ENCODE measurements at regions not wholly inside any gene's neighbourhood (a gene's known extent, or its start where the extent isn't known, plus 50 kb on each side); places are given as distances from the start of the nearest gene placed in this dataset.

- Histone ChIP-seq H3K4me3 (no peak overlapping the region), H3K27ac (no peak overlapping the region), H3K27me3 (no peaks in the 10 kb centered on the region), H3K36me3 (no peaks in the 10 kb centered on the region), H3K4me1 (peaks cover 0 to 10% (median 0%) of the 10 kb centered on the region in 3 donors), H3K9me3 (peaks cover 0 to 8% (median 0%) of the 10 kb centered on the region in 3 donors)
- WGBS, 2 donors: 74 to 90% methylated on average over 2 to 4 of the region's 4 CpGs
- intact Hi-C loops (cut with DNase I): no loop called here
- no peak for DNase-seq
- TF ChIP-seq POLR2A (IDR thresholded peaks at IDR 0.05) (no peak), CTCF (IDR thresholded peaks at IDR 0.05) (no peak)
These were observed 260.6 kb upstream of the STXBP5 start for GRCh38 chr6:146943664-146944063.

- no peak for DNase-seq
- intact Hi-C loops (cut with DNase I): no loop called here
- H3K36me3 ChIP-seq: no peaks in the 10 kb centered on the region
These were observed 260.1 kb upstream of the STXBP5 start for GRCh38 chr6:146944077-146944476.

GRCh38 chr6:146944809-146945208, 259.4 kb upstream of the STXBP5 start:
- no peaks in the 10 kb centered on the region for H3K36me3 ChIP-seq
- TF ChIP-seq POLR2A (IDR thresholded peaks at IDR 0.05) (no peak), CTCF (IDR thresholded peaks at IDR 0.05) (no peak)
- intact Hi-C loops (cut with DNase I): no loop called here
- peaks cover 0 to 10% (median 0%) of the 10 kb centered on the region in 3 donors for H3K4me1 ChIP-seq
- H3K27ac ChIP-seq: no peak overlapping the region
- H3K9me3 ChIP-seq: peaks cover 0 to 8% (median 0%) of the 10 kb centered on the region in 3 donors
- no peaks in the 10 kb centered on the region for H3K27me3 ChIP-seq
- WGBS, 2 donors: 67 to 71% methylated on average over 2 of the region's 2 CpGs
- DNase-seq: no peak
- no peak overlapping the region for H3K4me3 ChIP-seq

More at GRCh38 chr6:146944077-146944476, 260.1 kb upstream of the STXBP5 start:
- TF ChIP-seq POLR2A (IDR thresholded peaks at IDR 0.05): no peak
- TF ChIP-seq CTCF (IDR thresholded peaks at IDR 0.05): no peak
- Histone ChIP-seq H3K4me3 (no peak overlapping the region), H3K4me1 (peaks cover 0 to 10% (median 0%) of the 10 kb centered on the region in 3 donors), H3K9me3 (peaks cover 0 to 8% (median 0%) of the 10 kb centered on the region in 3 donors), H3K27ac (no peak overlapping the region), H3K27me3 (no peaks in the 10 kb centered on the region)

GRCh38 chr6:146946559-146946958, 257.7 kb upstream of the STXBP5 start:
- no peak overlapping the region for H3K4me3 ChIP-seq
- H3K27ac ChIP-seq: no peak overlapping the region
- 65 to 71% methylated on average over 1 of the region's 1 CpG for WGBS, 2 donors
- intact Hi-C loops (cut with DNase I): no loop called here
- TF ChIP-seq POLR2A (IDR thresholded peaks at IDR 0.05): no peak
- TF ChIP-seq CTCF (IDR thresholded peaks at IDR 0.05): no peak
- DNase-seq: no peak
- no peaks in the 10 kb centered on the region for H3K27me3 ChIP-seq
- H3K9me3 ChIP-seq: peaks cover 0 to 8% (median 0%) of the 10 kb centered on the region in 3 donors
- no peaks in the 10 kb centered on the region for H3K36me3 ChIP-seq
- H3K4me1 ChIP-seq: peaks cover 0 to 15% (median 0%) of the 10 kb centered on the region in 3 donors

- Histone ChIP-seq H3K4me1 (peaks cover 0 to 11% (median 0%) of the 10 kb centered on the region in 3 donors), H3K27ac (no peak overlapping the region), H3K36me3 (no peaks in the 10 kb centered on the region), H3K27me3 (no peaks in the 10 kb centered on the region), H3K4me3 (no peak overlapping the region), H3K9me3 (no peaks in the 10 kb centered on the region)
- TF ChIP-seq POLR2A (IDR thresholded peaks at IDR 0.05): no peak
- WGBS, 2 donors: 91 to 93% methylated on average over 3 of the region's 3 CpGs
- DNase-seq: no peak
- intact Hi-C loops (cut with DNase I): no loop called here
These were observed 255.4 kb upstream of the STXBP5 start for GRCh38 chr6:146948790-146949342.

GRCh38 chr6:146949425-146949824, 254.8 kb upstream of the STXBP5 start:
- DNase-seq: no peak
- no peaks in the 10 kb centered on the region for H3K9me3 ChIP-seq
- peaks cover 0 to 11% (median 0%) of the 10 kb centered on the region in 3 donors for H3K4me1 ChIP-seq
- intact Hi-C loops (cut with DNase I): no loop called here
- H3K36me3 ChIP-seq: no peaks in the 10 kb centered on the region
- 63 to 67% methylated on average over 1 of the region's 1 CpG for WGBS, 2 donors
- no peaks in the 10 kb centered on the region for H3K27me3 ChIP-seq
- H3K27ac ChIP-seq: no peak overlapping the region
- TF ChIP-seq CTCF (IDR thresholded peaks at IDR 0.05) (no peak), POLR2A (IDR thresholded peaks at IDR 0.05) (no peak)
- H3K4me3 ChIP-seq: no peak overlapping the region

Data from esophagus squamous epithelium (tissue), 5 donors.